Kidney (tissue), 13 donors: ENCODE measurements at regions not wholly inside any gene's neighbourhood (a gene's known extent, or its start where the extent isn't known, plus 50 kb on each side); places are given as distances from the start of the nearest gene placed in this dataset.

Experiments used
- DNase-seq, 5 donors: peaks; one replicate each; pipeline ENCODE4 v3.0.0-alpha.2; 2013 to 2020
- FAIRE-seq: peaks from 2 replicates; lab custom pipeline; 2012; peaks lifted over from hg19 to GRCh38; lab: Jason Lieb, UNC
- H3K27ac ChIP-seq, 2 donors: one replicate each; pipeline ENCODE4 v1.7.0; 2013; ENCODE audit warnings: low read depth in 2 of 2, low read length in 2 of 2, inconsistent platforms in 1 of 2
- H3K27me3 ChIP-seq: one replicate; pipeline ENCODE4 v1.7.1; 2013; ENCODE audit warnings: low read length, inconsistent platforms; ENCODE audit not compliant: control insufficient read depth, insufficient read depth
- H3K36me3 ChIP-seq, 3 donors: one replicate each; pipeline versions ENCODE4 v1.7.0 to v1.7.1; 2013; ENCODE audit warnings: low read length in 3 of 3, control low read depth in 1 of 3, inconsistent platforms in 1 of 3; ENCODE audit not compliant: insufficient read depth in 3 of 3, control insufficient read depth in 2 of 3
- H3K4me1 ChIP-seq, 3 donors: one replicate each; pipeline versions ENCODE4 v1.7.0 to v1.7.1; 2013; ENCODE audit warnings: low read length in 3 of 3, inconsistent platforms in 1 of 3, low read depth in 1 of 3; ENCODE audit not compliant: control insufficient read depth in 2 of 3, insufficient read depth in 2 of 3
- H3K4me3 ChIP-seq, 3 donors: one replicate each; pipeline versions ENCODE4 v1.7.0 to v1.8.1; 2013; ENCODE audit warnings: low read length in 3 of 3, control low read depth in 1 of 3, inconsistent platforms in 1 of 3
- H3K9ac ChIP-seq, 3 donors: one replicate each; pipeline versions ENCODE4 v1.7.0 to v1.7.1; 2013; ENCODE audit warnings: low read length in 3 of 3, control low read depth in 1 of 3, inconsistent platforms in 1 of 3
- H3K9me3 ChIP-seq, 3 donors: one replicate each; pipeline versions ENCODE4 v1.7.0 to v1.7.1; 2013; ENCODE audit warnings: low read length in 3 of 3, control low read depth in 1 of 3, inconsistent platforms in 1 of 3; ENCODE audit not compliant: control insufficient read depth in 2 of 3, insufficient read depth in 1 of 3
- CTCF ChIP-seq: IDR thresholded peaks from 3 replicates; pipeline ENCODE4 v1.5.1; 2012; ENCODE audit warnings: mild to moderate bottlenecking, moderate library complexity, borderline replicate concordance; ENCODE audit not compliant: insufficient read depth; ENCODE audit errors: extremely low read depth
- intact Hi-C: fragments of 100-400 bp; cut with DNase I; formaldehyde crosslinking; loops from one replicate; pipeline ENCODE4 v1.11.1; 2022
- donor health status: control.
- donor health status: control.
- donor health status: control.
- donor health status: control.
- donor health status: control.
- donor health status: DM: yes; HTN: yes; CAD: no.
- donor health status: Normal renal cell carcinoma (clear cell type).

DNA sequence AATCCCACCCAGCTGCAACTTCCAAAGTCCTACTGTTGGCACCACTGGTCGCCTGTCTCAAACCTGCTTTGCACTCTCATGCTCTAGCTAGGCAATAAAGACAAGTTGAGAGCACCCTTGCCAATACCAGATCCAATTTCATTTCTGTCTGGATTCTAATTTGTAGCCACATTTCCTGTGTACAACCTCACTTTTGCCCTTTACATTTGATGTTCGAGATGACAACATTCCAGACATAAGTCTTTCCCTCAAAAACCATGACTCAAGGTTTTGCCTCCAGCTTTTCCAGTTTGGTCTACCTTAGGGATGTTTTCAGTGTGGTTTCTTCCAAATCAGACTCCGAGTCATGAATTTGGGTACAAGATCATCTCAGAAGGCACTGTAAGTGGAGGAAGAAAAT is 309.0 kb downstream of the GPAM start:
- Histone ChIP-seq H3K9ac (no peak overlapping the region), H3K4me3 (no peak overlapping the region), H3K27me3 (no peaks in the 10 kb centered on the region), H3K36me3 (no peaks in the 10 kb centered on the region), H3K9me3 (peaks cover 0 to 3% (median 0%) of the 10 kb centered on the region in 3 donors), H3K27ac (no peak overlapping the region), H3K4me1 (no peaks in the 10 kb centered on the region)
- no peak for TF ChIP-seq CTCF
- DNase-seq: no peak
- intact Hi-C loops: no loop called here
- no peak for FAIRE-seq

DNA sequence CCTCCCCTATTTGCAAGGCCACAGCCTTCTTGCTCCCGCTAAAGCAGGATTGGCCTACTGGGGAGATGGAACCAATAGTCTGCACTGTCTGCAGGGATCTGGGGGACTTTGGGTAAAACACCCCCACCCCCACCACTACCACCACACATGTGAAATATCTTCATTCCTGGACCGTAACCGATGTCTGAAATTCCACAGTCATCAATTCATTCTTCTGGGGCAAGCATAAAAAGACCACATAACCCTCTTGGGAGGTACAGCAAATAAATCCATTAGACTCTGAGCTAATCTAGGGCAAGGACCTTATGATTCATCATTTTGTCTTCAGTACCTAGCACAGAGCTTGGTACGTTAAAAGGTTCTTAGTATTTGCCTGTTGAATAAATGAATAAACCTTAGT is 307.8 kb downstream of the GPAM start:
- TF ChIP-seq CTCF: no peak
- peaks cover 0 to 3% (median 0%) of the 10 kb centered on the region in 3 donors for H3K9me3 ChIP-seq
- H3K4me1 ChIP-seq: no peaks in the 10 kb centered on the region
- no peak overlapping the region for H3K4me3 ChIP-seq
- no peaks in the 10 kb centered on the region for H3K27me3 ChIP-seq
- FAIRE-seq: no peak
- no peak overlapping the region for H3K27ac ChIP-seq
- DNase-seq: no peak
- no peak overlapping the region for H3K9ac ChIP-seq
- intact Hi-C loops: no loop called here
- H3K36me3 ChIP-seq: no peaks in the 10 kb centered on the region

GRCh38 chr10:111877258-111877657 is 306.3 kb downstream of the GPAM start:
- no peak for FAIRE-seq
- no peak for DNase-seq
- no peak for TF ChIP-seq CTCF
- H3K9me3 ChIP-seq: peaks cover 0 to 3% (median 0%) of the 10 kb centered on the region in 3 donors
- no peaks in the 10 kb centered on the region for H3K4me1 ChIP-seq
- H3K36me3 ChIP-seq: no peaks in the 10 kb centered on the region
- H3K9ac ChIP-seq: no peak overlapping the region
- intact Hi-C loops: no loop called here
- H3K4me3 ChIP-seq: no peak overlapping the region
- no peak overlapping the region for H3K27ac ChIP-seq
- H3K27me3 ChIP-seq: no peaks in the 10 kb centered on the region

DNA sequence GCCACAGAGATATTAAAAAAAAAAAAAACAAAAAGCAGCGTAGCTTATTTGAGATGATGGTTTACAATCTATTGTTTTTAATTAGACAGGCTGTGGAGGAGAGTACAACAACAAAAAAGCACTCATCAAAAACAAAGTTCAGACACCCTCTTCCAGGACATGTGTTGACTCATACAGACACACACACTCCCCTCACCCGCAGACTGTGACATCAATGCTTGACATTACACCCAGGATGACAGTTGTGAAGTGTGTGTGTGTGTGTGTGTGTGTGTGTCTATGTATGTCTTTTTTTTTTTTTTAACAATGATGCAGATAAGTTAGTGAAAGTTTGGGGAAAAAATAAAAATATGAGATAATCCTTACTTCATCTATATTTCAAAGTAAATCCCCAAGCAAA is 303.6 kb downstream of the GPAM start:
- H3K4me1 ChIP-seq: no peaks in the 10 kb centered on the region
- DNase-seq (peak in 1 of 5 donors; percentile 14), FAIRE-seq (no peak)
- no peaks in the 10 kb centered on the region for H3K36me3 ChIP-seq
- intact Hi-C loops: no loop called here
- no peak overlapping the region for H3K4me3 ChIP-seq
- no peak overlapping the region for H3K27ac ChIP-seq
- no peak for TF ChIP-seq CTCF
- H3K27me3 ChIP-seq: no peaks in the 10 kb centered on the region
- no peak overlapping the region for H3K9ac ChIP-seq
- H3K9me3 ChIP-seq: peaks cover 0 to 3% (median 0%) of the 10 kb centered on the region in 3 donors
